H9 (cell line): ENCODE measurements at regions not wholly inside any gene's neighbourhood (a gene's known extent, or its start where the extent isn't known, plus 50 kb on each side); places are given as distances from the start of the nearest gene placed in this dataset.

Source experiments
- DNase-seq: peaks from one replicate; pipeline ENCODE4 v3.0.0-alpha.2; 2017
- H2AFZ ChIP-seq: one replicate; pipeline ENCODE4 v1.6.1; 2013; ENCODE audit warnings: mild to moderate bottlenecking, low read length, control low read depth, moderate library complexity
- H2AK5ac ChIP-seq: 2 replicates; pipeline ENCODE4 v1.6.1; 2013; ENCODE audit warnings: low read length, control low read depth, mixed read lengths; ENCODE audit not compliant: insufficient read length
- H2BK120ac ChIP-seq: one replicate; pipeline ENCODE4 v1.6.1; 2013; ENCODE audit warnings: low read depth, mild to moderate bottlenecking, low read length, control low read depth, inconsistent platforms; ENCODE audit not compliant: poor library complexity, severe bottlenecking
- H2BK12ac ChIP-seq: 2 replicates; pipeline ENCODE4 v1.6.1; 2013; ENCODE audit warnings: low read length, control low read depth, mixed read lengths, low read depth; ENCODE audit not compliant: insufficient read length
- H2BK15ac ChIP-seq: 2 replicates; pipeline ENCODE4 v1.6.1; 2013; ENCODE audit warnings: low read depth, low read length, control low read depth
- H2BK20ac ChIP-seq: one replicate; pipeline ENCODE4 v1.6.1; 2013; ENCODE audit warnings: low read depth, mild to moderate bottlenecking, low read length, control low read depth, inconsistent platforms; ENCODE audit not compliant: poor library complexity, severe bottlenecking
- H2BK5ac ChIP-seq: 2 replicates; pipeline ENCODE4 v1.6.1; 2013; ENCODE audit warnings: low read length, control low read depth, mixed read lengths; ENCODE audit not compliant: insufficient read length
- H3K14ac ChIP-seq: 2 replicates; pipeline ENCODE4 v1.6.1; 2013; ENCODE audit warnings: low read length, control low read depth; ENCODE audit not compliant: insufficient read depth
- H3K18ac ChIP-seq: 2 replicates; pipeline ENCODE4 v1.6.1; 2013; ENCODE audit warnings: low read depth, mild to moderate bottlenecking, mixed read lengths, low read length, control low read depth; ENCODE audit not compliant: insufficient read length
- H3K23ac ChIP-seq: 2 replicates; pipeline ENCODE4 v1.6.1; 2013; ENCODE audit warnings: low read length, control low read depth, mixed read lengths, low read depth; ENCODE audit not compliant: insufficient read length
- H3K23me2 ChIP-seq: 2 replicates; pipeline ENCODE4 v1.6.1; 2013; ENCODE audit warnings: low read depth, mild to moderate bottlenecking, mixed read lengths, low read length, control low read depth; ENCODE audit not compliant: insufficient read length, poor library complexity, severe bottlenecking
- H3K27ac ChIP-seq: 2 replicates; pipeline ENCODE4 v1.5.1; 2013; ENCODE audit warnings: low read length, control low read depth, mixed read lengths, low read depth; ENCODE audit not compliant: insufficient read length
- H3K27me3 ChIP-seq: 2 replicates; pipeline ENCODE4 v1.6.1; 2013; ENCODE audit warnings: low read length, control low read depth, inconsistent platforms; ENCODE audit not compliant: insufficient read depth
- H3K4ac ChIP-seq: 2 replicates; pipeline ENCODE4 v1.6.1; 2013; ENCODE audit warnings: low read depth, mild to moderate bottlenecking, control low read depth, inconsistent platforms, low read length, moderate library complexity
- H3K4me1 ChIP-seq: 2 replicates; pipeline ENCODE4 v1.6.1; 2013; ENCODE audit warnings: low read length, control low read depth, inconsistent platforms; ENCODE audit not compliant: insufficient read depth
- H3K4me2 ChIP-seq: 2 replicates; pipeline ENCODE4 v1.6.1; 2013; ENCODE audit warnings: low read length, control low read depth, mixed read lengths; ENCODE audit not compliant: insufficient read length, insufficient read depth
- H3K56ac ChIP-seq: 2 replicates; pipeline ENCODE4 v1.6.1; 2013; ENCODE audit warnings: low read depth, mild to moderate bottlenecking, mixed read lengths, low read length, control low read depth; ENCODE audit not compliant: insufficient read length
- H3K79me1 ChIP-seq: 2 replicates; pipeline ENCODE4 v1.6.1; 2013; ENCODE audit warnings: low read depth, mild to moderate bottlenecking, moderate library complexity, low read length, control low read depth, inconsistent platforms; ENCODE audit not compliant: insufficient read depth, poor library complexity, severe bottlenecking
- H3K79me2 ChIP-seq: 2 replicates; pipeline ENCODE4 v1.6.1; 2013; ENCODE audit warnings: low read length, control low read depth, inconsistent platforms; ENCODE audit not compliant: insufficient read depth
- H3K9ac ChIP-seq: 2 replicates; pipeline ENCODE4 v1.6.1; 2013; ENCODE audit warnings: low read length, control low read depth, mixed read lengths; ENCODE audit not compliant: insufficient read length; ENCODE audit errors: extremely low read depth
- H3K9me3 ChIP-seq: one replicate; pipeline ENCODE4 v1.6.1; 2013; ENCODE audit warnings: low read depth, low read length, inconsistent platforms; ENCODE audit not compliant: control insufficient read depth
- H3T11ph ChIP-seq: one replicate; pipeline ENCODE4 v1.6.1; 2013; ENCODE audit warnings: mild to moderate bottlenecking, low read length, control low read depth, inconsistent platforms
- H4K20me1 ChIP-seq: one replicate; pipeline ENCODE4 v1.6.1; 2013; ENCODE audit not compliant: control insufficient read depth, insufficient read length, insufficient read depth
- H4K5ac ChIP-seq: 2 replicates; pipeline ENCODE4 v1.6.1; 2013; ENCODE audit warnings: low read depth, mild to moderate bottlenecking, mixed read lengths, low read length, control low read depth; ENCODE audit not compliant: insufficient read length
- H4K8ac ChIP-seq: replicated peaks from 2 replicates; pipeline ENCODE4 v1.6.1; 2013; ENCODE audit warnings: low read length, control low read depth, mixed read lengths, low read depth; ENCODE audit not compliant: insufficient read length
- H4K91ac ChIP-seq: 2 replicates; pipeline ENCODE4 v1.6.1; 2013; ENCODE audit warnings: low read depth, mild to moderate bottlenecking, moderate library complexity, mixed read lengths, low read length, control low read depth; ENCODE audit not compliant: insufficient read length
- H3K27ac Mint-ChIP-seq, 3 experiments: 2 replicates in 2 of 3; 3 replicates in 1 of 3; pipeline ENCODE4 v1.8.0; 2020 to 2021; ENCODE audit warnings: mixed read lengths in 3 of 3, mild to moderate bottlenecking in 1 of 3, moderate library complexity in 1 of 3
- H3K27me3 Mint-ChIP-seq: 2 replicates; pipeline ENCODE4 v1.8.0; 2021; ENCODE audit warnings: low read depth, mild to moderate bottlenecking, moderate library complexity, mixed read lengths
- H3K36me3 Mint-ChIP-seq, 3 experiments: 2 replicates in 2 of 3; 3 replicates in 1 of 3; pipeline ENCODE4 v1.8.0; 2020 to 2021; ENCODE audit warnings: low read depth in 3 of 3, mixed read lengths in 3 of 3; ENCODE audit not compliant: insufficient read depth in 1 of 3
- H3K4me1 Mint-ChIP-seq, 2 experiments: 2 replicates each; pipeline ENCODE4 v1.8.0; 2020; ENCODE audit warnings: mixed read lengths in 2 of 2
- H3K4me3 Mint-ChIP-seq, 2 experiments: 2 replicates in 1 of 2; 3 replicates in 1 of 2; pipeline ENCODE4 v1.8.0; 2020 to 2021; ENCODE audit warnings: mild to moderate bottlenecking in 2 of 2, mixed read lengths in 2 of 2, moderate library complexity in 1 of 2
- H3K9me3 Mint-ChIP-seq, 2 experiments: 2 replicates in 1 of 2; 3 replicates in 1 of 2; pipeline ENCODE4 v1.8.0; 2020; ENCODE audit warnings: mild to moderate bottlenecking in 2 of 2, mixed read lengths in 2 of 2, moderate library complexity in 1 of 2
- CTCF ChIP-seq: fragments of 200-600 bp; sonication (generic); conservative IDR thresholded peaks from 3 replicates; pipeline ENCODE4 v1.8.0; 2021; ENCODE audit warnings: antibody characterized with exemption, mild to moderate bottlenecking

GRCh38 chr20:52470561-52470960 lies 279.0 kb upstream of the ZFP64 start:
- Histone ChIP-seq H3K18ac (no peak overlapping the region), H2AK5ac (no peak overlapping the region), H3K79me2 (no peaks in the 10 kb centered on the region), H2AFZ (no peak overlapping the region), H3K14ac (no peak overlapping the region), H3K9ac (no peak overlapping the region), H3K23me2 (no peaks in the 10 kb centered on the region), H2BK5ac (no peak overlapping the region), H4K20me1 (no peaks in the 10 kb centered on the region), H3K4me2 (no peak overlapping the region), H2BK12ac (no peak overlapping the region), H3K27ac (no peak overlapping the region), H3K79me1 (no peaks in the 10 kb centered on the region), H4K5ac (no peak overlapping the region), H2BK120ac (no peak overlapping the region), H4K8ac (no peak overlapping the region), H3K56ac (no peak overlapping the region), H3K4me1 (no peaks in the 10 kb centered on the region), H3K4ac (no peak overlapping the region), H3K9me3 (no peaks in the 10 kb centered on the region), H2BK20ac (no peak overlapping the region), H3K23ac (no peak overlapping the region), H2BK15ac (no peak overlapping the region), H3T11ph (no peak overlapping the region), H4K91ac (no peak overlapping the region), H3K27me3 (no peaks in the 10 kb centered on the region)
- Mint-ChIP-seq H3K9me3 (no peaks in the 10 kb centered on the region; a peak in 1 of 5 replicates), H3K4me1 (no peaks in the 10 kb centered on the region), H3K27me3 (no peaks in the 10 kb centered on the region; the same call in 1 of the 2 replicates), H3K36me3 (no peaks in the 10 kb centered on the region), H3K27ac (no peak overlapping the region), H3K4me3 (no peak overlapping the region)
- no peak for TF ChIP-seq CTCF
- DNase-seq: no peak
